A549 (cell line): ENCODE measurements at regions not wholly inside any gene's neighbourhood (a gene's known extent, or its start where the extent isn't known, plus 50 kb on each side); places are given as distances from the start of the nearest gene placed in this dataset.

ENCODE experiments used
- ATAC-seq, 2 experiments: fragments of 200-7000 bp in 1 of 2; fragments of >200 bp in 1 of 2; cut with Nextera tagmentation in 1 of 2; cut with Tn5 transposase in 1 of 2; 3 replicates each; pipeline versions ENCODE4 v1.8.0 to v1.9.1; 2018 to 2020; ENCODE audit warnings: mild to moderate bottlenecking in 1 of 2, moderate library complexity in 1 of 2
- CTCF ChIA-PET: fragments of 300-600 bp; sonication (Branson Sonifier 250); formaldehyde crosslinking; extraction: SDS; loops from one replicate; lab custom pipeline; 2021; ENCODE audit warnings: antibody characterized with exemption, inconsistent platforms; lab: Yijun Ruan, JAX
- POLR2A ChIA-PET: fragments of 350-600 bp; formaldehyde crosslinking; extraction: SDS; loops from one replicate; lab custom pipeline; 2021; ENCODE audit warnings: antibody characterized with exemption, inconsistent platforms; lab: Yijun Ruan, JAX
- DNase-seq, 2 experiments: peaks; one replicate each; pipeline versions ENCODE4 v3.0.0 to v3.0.0-alpha.2; 2011 to 2016; ENCODE audit warnings: low read depth in 1 of 2, low spot score in 1 of 2
- FAIRE-seq: peaks from 2 replicates; lab custom pipeline; 2011; peaks lifted over from hg19 to GRCh38; lab: Jason Lieb, UNC
- H3K27ac ChIP-seq, 2 experiments: fragments of >200 bp; sonication (Bioruptor Twin); formaldehyde crosslinking; 3 replicates each; pipeline ENCODE4 v1.5.1; 2016 to 2017
- H3K4me1 ChIP-seq: fragments of >200 bp; sonication (Bioruptor Twin); formaldehyde crosslinking; 3 replicates; pipeline ENCODE4 v1.6.1; 2016
- H3K4me2 ChIP-seq: fragments of >200 bp; sonication (Bioruptor Twin); formaldehyde crosslinking; 3 replicates; pipeline ENCODE4 v1.6.1; 2016
- H3K4me3 ChIP-seq: fragments of >200 bp; sonication (Bioruptor Twin); formaldehyde crosslinking; 3 replicates; pipeline ENCODE4 v1.5.1; 2016
- H3K9me3 ChIP-seq: fragments of >200 bp; sonication (Bioruptor Twin); formaldehyde crosslinking; 3 replicates; pipeline ENCODE4 v1.6.1; 2016
- CHD2 ChIP-seq: fragments of 150-350 bp; IDR thresholded peaks from 2 replicates; pipeline ENCODE4 v1.6.1; 2014; ENCODE audit warnings: low read length; ENCODE audit not compliant: partially characterized antibody
- EHF ChIP-seq: fragments of 250-450 bp; sonication (Bioruptor Pico); IDR thresholded peaks from 2 replicates; pipeline ENCODE4 v1.5.0; 2020; ENCODE audit warnings: mild to moderate bottlenecking
- ESRRA ChIP-seq: fragments of 150-350 bp; IDR thresholded peaks from 2 replicates; pipeline ENCODE4 v1.6.1; 2014; ENCODE audit warnings: mild to moderate bottlenecking, low read length, borderline replicate concordance
- FOSL2 ChIP-seq, 2 experiments: fragments of 450-650 bp in 1 of 2; fragments of >200 bp in 1 of 2; sonication (Bioruptor Twin) in 1 of 2; formaldehyde crosslinking; IDR thresholded peaks; 2 replicates each; pipeline versions ENCODE4 v1.5.0 to v1.6.1; 2016 to 2020; ENCODE audit warnings: mild to moderate bottlenecking in 1 of 2, moderate library complexity in 1 of 2
- FOXS1 ChIP-seq: fragments of 250-450 bp; sonication (Bioruptor Pico); IDR thresholded peaks from 2 replicates; pipeline ENCODE4 v1.5.0; 2020; ENCODE audit warnings: mild to moderate bottlenecking, moderate library complexity
- HDAC2 ChIP-seq: fragments of 200-600 bp; sonication (generic); IDR thresholded peaks from 2 replicates; pipeline ENCODE4 v1.6.1; 2016
- HOXB5 ChIP-seq: fragments of 250-450 bp; sonication (Bioruptor Pico); IDR thresholded peaks from 2 replicates; pipeline ENCODE4 v1.5.0; 2020; ENCODE audit warnings: mild to moderate bottlenecking, moderate library complexity
- JUN ChIP-seq, 2 experiments: fragments of >200 bp; sonication (Bioruptor Twin); formaldehyde crosslinking; IDR thresholded peaks; 2 replicates in 1 of 2; 3 replicates in 1 of 2; pipeline ENCODE4 v1.6.1; 2016 to 2017
- KDM1A ChIP-seq: fragments of 200-600 bp; sonication (generic); IDR thresholded peaks from 2 replicates; pipeline ENCODE4 v1.6.1; 2016; ENCODE audit warnings: low read depth, mild to moderate bottlenecking
- MAFK ChIP-seq: fragments of 450-650 bp; IDR thresholded peaks from 2 replicates; pipeline ENCODE4 v1.6.1; 2014; ENCODE audit not compliant: partially characterized antibody
- NPAS2 ChIP-seq: fragments of 250-450 bp; sonication (Bioruptor Pico); IDR thresholded peaks from 2 replicates; pipeline ENCODE4 v1.8.0; 2022; ENCODE audit warnings: mild to moderate bottlenecking, moderate library complexity, borderline replicate concordance
- POLR2AphosphoS2 ChIP-seq: conservative IDR thresholded peaks from 2 replicates; pipeline ENCODE4 v1.6.1; 2012; ENCODE audit warnings: low read length, improper control_type of control experiment, inconsistent platforms
- RAD21 ChIP-seq, 2 experiments: fragments of >200 bp in 1 of 2; sonication (Bioruptor Twin) in 1 of 2; formaldehyde crosslinking in 1 of 2; IDR thresholded peaks in 1 of 2; conservative IDR thresholded peaks in 1 of 2; 2 replicates in 1 of 2; 3 replicates in 1 of 2; pipeline ENCODE4 v1.6.1; 2012 to 2018; ENCODE audit warnings: inconsistent platforms in 1 of 2
- RCOR1 ChIP-seq: fragments of 150-350 bp; IDR thresholded peaks from 2 replicates; pipeline ENCODE4 v1.6.1; 2014; ENCODE audit warnings: antibody characterized with exemption, low read length, low read depth
- RFX5 ChIP-seq: fragments of 450-650 bp; IDR thresholded peaks from 2 replicates; pipeline ENCODE4 v1.7.1; 2014; ENCODE audit warnings: antibody characterized with exemption, mild to moderate bottlenecking, moderate library complexity
- RNF2 ChIP-seq: fragments of 200-600 bp; sonication (generic); IDR thresholded peaks from 2 replicates; pipeline ENCODE4 v1.6.1; 2016; ENCODE audit warnings: low read depth, mild to moderate bottlenecking, antibody characterized with exemption, moderate library complexity, borderline replicate concordance
- USF2 ChIP-seq: fragments of 450-650 bp; IDR thresholded peaks from 2 replicates; pipeline ENCODE4 v1.6.1; 2014; ENCODE audit warnings: antibody characterized with exemption
- ZSCAN20 ChIP-seq: fragments of 250-450 bp; sonication (Bioruptor Pico); IDR thresholded peaks from 2 replicates; pipeline ENCODE4 v1.8.0; 2022; ENCODE audit warnings: mild to moderate bottlenecking, moderate library complexity
- WGBS: methylation state at CpG from one replicate; pipeline ENCODE4 v1.1.6; 2017; ENCODE audit errors: missing lambda C conversion rate; 5-methylcytosine and 5-hydroxymethylcytosine counted together
- TF ChIP-seq, protein P1 (sequence below): fragments of 200-600 bp; sonication (generic); IDR thresholded peaks from 2 replicates; pipeline ENCODE4 v1.6.1; 2016; ENCODE audit warnings: antibody characterized with exemption, mild to moderate bottlenecking, moderate library complexity
- TF ChIP-seq, protein P2 (sequence below): fragments of >200 bp; sonication (Bioruptor Twin); formaldehyde crosslinking; IDR thresholded peaks from 2 replicates; pipeline ENCODE4 v1.6.1; 2016

- no peak overlapping the region for H3K4me3 ChIP-seq
- H3K27ac ChIP-seq: peak overlapping the region; percentile 9 to 50; a peak in 4 of 6 replicates
- no peak for FAIRE-seq
- peak overlapping the region; percentile 37 for H3K4me2 ChIP-seq
- POLR2A ChIA-PET: no interaction called here
- DNase-seq: no peak
- no peak for ATAC-seq
- no peak for TF ChIP-seq FOXS1 (CRISPR knock-in tag)
- TF ChIP-seq RAD21 (conservative IDR thresholded peaks at IDR 0.05 in 1 of 2, IDR thresholded peaks at IDR 0.05 in 1 of 2): no peak
- no peak for TF ChIP-seq ZSCAN20 (CRISPR knock-in tag)
- TF ChIP-seq RFX5: no peak
- no peak for TF ChIP-seq CHD2
- TF ChIP-seq USF2: no peak
- TF ChIP-seq NPAS2: no peak
- 95% methylated on average over 2 of the region's 2 CpGs for WGBS
- CTCF ChIA-PET: no interaction called here
- no peaks in the 10 kb centered on the region for H3K9me3 ChIP-seq
- H3K4me1 ChIP-seq: peaks cover 29% of the 10 kb centered on the region
Observed at GRCh38 chr10:3478153-3478552, 305.6 kb upstream of the PITRM1 start.

- WGBS: 36% methylated on average over 3 of the region's 3 CpGs
- FAIRE-seq (peak; percentile 81), DNase-seq (peak in 1 of 2 experiments; percentile 26)
- Histone ChIP-seq H3K9me3 (no peaks in the 10 kb centered on the region), H3K27ac (peak overlapping the region; percentile 9 to 50; a peak in 2 of 6 replicates)
- CTCF ChIA-PET: interaction anchor here (1.3 kb wide), 1 partner anchor 280 kb away, joined by 5 read pairs; no protein-coding TSS in a partner anchor
- POLR2A ChIA-PET: no interaction called here
- no peak for TF ChIP-seq FOSL2 (IDR thresholded peaks at IDR 0.05)
- TF ChIP-seq FOSL2 (CRISPR knock-in tag; IDR thresholded peaks at IDR 0.05): peak; percentile 60
- no peak for TF ChIP-seq NPAS2
- no peak for TF ChIP-seq HDAC2
- TF ChIP-seq, all 56 proteins: peak for 1
- H3K4me1 ChIP-seq: peaks cover 32% of the 10 kb centered on the region
- H3K4me3 ChIP-seq: no peak overlapping the region
- peak overlapping the region; percentile 37 for H3K4me2 ChIP-seq
- ATAC-seq: no peak
Observed at GRCh38 chr10:3477683-3478082, 305.1 kb upstream of the PITRM1 start.

GRCh38 chr10:3476640-3477448, 304.3 kb upstream of the PITRM1 start:
- CTCF ChIA-PET: interaction anchor here (1.0 to 1.3 kb wide), 4 partner anchors 10 to 280 kb away, joined by 3 to 5 read pairs (median 3); no protein-coding TSS in a partner anchor
- no peak for DNase-seq
- H3K4me3 ChIP-seq: no peak overlapping the region
- H3K4me2 ChIP-seq: no peak overlapping the region
- ATAC-seq: no peak
- FAIRE-seq: no peak
- H3K9me3 ChIP-seq: no peaks in the 10 kb centered on the region
- H3K27ac ChIP-seq: peak overlapping the region; percentile 9 to 61; a peak in 4 of 6 replicates
- peaks cover 31% of the 10 kb centered on the region for H3K4me1 ChIP-seq
- POLR2A ChIA-PET: no interaction called here
- TF ChIP-seq, protein P1, sequence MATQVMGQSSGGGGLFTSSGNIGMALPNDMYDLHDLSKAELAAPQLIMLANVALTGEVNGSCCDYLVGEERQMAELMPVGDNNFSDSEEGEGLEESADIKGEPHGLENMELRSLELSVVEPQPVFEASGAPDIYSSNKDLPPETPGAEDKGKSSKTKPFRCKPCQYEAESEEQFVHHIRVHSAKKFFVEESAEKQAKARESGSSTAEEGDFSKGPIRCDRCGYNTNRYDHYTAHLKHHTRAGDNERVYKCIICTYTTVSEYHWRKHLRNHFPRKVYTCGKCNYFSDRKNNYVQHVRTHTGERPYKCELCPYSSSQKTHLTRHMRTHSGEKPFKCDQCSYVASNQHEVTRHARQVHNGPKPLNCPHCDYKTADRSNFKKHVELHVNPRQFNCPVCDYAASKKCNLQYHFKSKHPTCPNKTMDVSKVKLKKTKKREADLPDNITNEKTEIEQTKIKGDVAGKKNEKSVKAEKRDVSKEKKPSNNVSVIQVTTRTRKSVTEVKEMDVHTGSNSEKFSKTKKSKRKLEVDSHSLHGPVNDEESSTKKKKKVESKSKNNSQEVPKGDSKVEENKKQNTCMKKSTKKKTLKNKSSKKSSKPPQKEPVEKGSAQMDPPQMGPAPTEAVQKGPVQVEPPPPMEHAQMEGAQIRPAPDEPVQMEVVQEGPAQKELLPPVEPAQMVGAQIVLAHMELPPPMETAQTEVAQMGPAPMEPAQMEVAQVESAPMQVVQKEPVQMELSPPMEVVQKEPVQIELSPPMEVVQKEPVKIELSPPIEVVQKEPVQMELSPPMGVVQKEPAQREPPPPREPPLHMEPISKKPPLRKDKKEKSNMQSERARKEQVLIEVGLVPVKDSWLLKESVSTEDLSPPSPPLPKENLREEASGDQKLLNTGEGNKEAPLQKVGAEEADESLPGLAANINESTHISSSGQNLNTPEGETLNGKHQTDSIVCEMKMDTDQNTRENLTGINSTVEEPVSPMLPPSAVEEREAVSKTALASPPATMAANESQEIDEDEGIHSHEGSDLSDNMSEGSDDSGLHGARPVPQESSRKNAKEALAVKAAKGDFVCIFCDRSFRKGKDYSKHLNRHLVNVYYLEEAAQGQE: no peak
- TF ChIP-seq, protein P2, sequence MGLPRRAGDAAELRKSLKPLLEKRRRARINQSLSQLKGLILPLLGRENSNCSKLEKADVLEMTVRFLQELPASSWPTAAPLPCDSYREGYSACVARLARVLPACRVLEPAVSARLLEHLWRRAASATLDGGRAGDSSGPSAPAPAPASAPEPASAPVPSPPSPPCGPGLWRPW: no peak
- TF ChIP-seq KDM1A: no peak
- no peak for TF ChIP-seq EHF (CRISPR knock-in tag)
- TF ChIP-seq HOXB5: no peak
- TF ChIP-seq JUN (IDR thresholded peaks at IDR 0.05): no peak
- no peak for TF ChIP-seq RCOR1
- no peak for TF ChIP-seq HDAC2
- TF ChIP-seq POLR2AphosphoS2: no peak
- no peak for TF ChIP-seq RNF2
- no peak for TF ChIP-seq MAFK
- no peak for TF ChIP-seq ESRRA
- TF ChIP-seq CHD2: no peak
- 86% methylated on average over 12 of the region's 12 CpGs for WGBS
